Endothelial cell of umbilical vein (primary cell): ENCODE measurements at regions not wholly inside any gene's neighbourhood (a gene's known extent, or its start where the extent isn't known, plus 50 kb on each side); places are given as distances from the start of the nearest gene placed in this dataset.

Experiments used
- BruUV-seq: library from RNA; stranded (reverse); fragments of 400-500 nt; replicated peaks from 2 replicates; lab custom pipeline; 2021; lab: Mats Ljungman, UMichigan
- CTCF ChIA-PET: fragments of 300-600, 350-600 bp; sonication (Branson Sonifier 250); formaldehyde crosslinking; loops from one replicate; lab custom pipeline; 2021; ENCODE audit warnings: antibody characterized with exemption, inconsistent platforms; lab: Charles Lee
- POLR2A ChIA-PET: fragments of 300-600, 350-600 bp; sonication (Branson Sonifier 250); formaldehyde crosslinking; loops from one replicate; lab custom pipeline; 2021; ENCODE audit warnings: antibody characterized with exemption, inconsistent platforms; lab: Charles Lee
- DNase-seq: peaks from one replicate; pipeline ENCODE4 v3.0.0-alpha.2; 2011; ENCODE audit warnings: low read depth, low spot score
- FAIRE-seq: peaks from 2 replicates; lab custom pipeline; 2011; peaks lifted over from hg19 to GRCh38; lab: Jason Lieb, UNC
- H2AFZ ChIP-seq: 2 replicates; pipeline ENCODE4 v1.6.0; 2012; ENCODE audit warnings: low read depth, low read length, control low read depth, inconsistent platforms
- H3K27ac ChIP-seq: 2 replicates; pipeline ENCODE4 v1.5.1; 2011; ENCODE audit warnings: low read depth, mild to moderate bottlenecking, control low read depth, low read length, moderate library complexity; ENCODE audit not compliant: insufficient read depth
- H3K27me3 ChIP-seq, 2 experiments: 2 replicates each; pipeline versions ENCODE4 v1.6.0 to v1.6.1; 2011; ENCODE audit warnings: low read length in 2 of 2, mixed read lengths in 1 of 2; ENCODE audit not compliant: control insufficient read depth in 2 of 2, insufficient read depth in 2 of 2
- H3K36me3 ChIP-seq, 2 experiments: 2 replicates in 1 of 2; 3 replicates in 1 of 2; pipeline ENCODE4 v1.5.1; 2011; ENCODE audit warnings: low read length in 2 of 2, mild to moderate bottlenecking in 1 of 2, moderate library complexity in 1 of 2; ENCODE audit not compliant: control insufficient read depth in 2 of 2, insufficient read depth in 2 of 2; ENCODE audit errors: extremely low read depth in 1 of 2
- H3K4me1 ChIP-seq: 3 replicates; pipeline ENCODE4 v1.5.1; 2011; ENCODE audit warnings: mild to moderate bottlenecking, low read length; ENCODE audit not compliant: control insufficient read depth, insufficient read depth; ENCODE audit errors: extremely low read depth
- H3K4me2 ChIP-seq: 2 replicates; pipeline ENCODE4 v1.6.1; 2011; ENCODE audit warnings: low read length, control low read depth, mixed read lengths; ENCODE audit not compliant: insufficient read depth
- H3K4me3 ChIP-seq, 3 experiments: fragments of 200-600 bp in 1 of 3; sonication (generic), shearing (Covaris generic) in 1 of 3; replicated peaks in 1 of 3; 2 replicates each; pipeline ENCODE4 v1.5.1; 2011 to 2016; ENCODE audit warnings: control low read depth in 3 of 3, low read length in 3 of 3, mild to moderate bottlenecking in 2 of 3, inconsistent platforms in 1 of 3, low read depth in 1 of 3, moderate library complexity in 1 of 3; ENCODE audit not compliant: insufficient read depth in 1 of 3
- H3K79me2 ChIP-seq: 2 replicates; pipeline ENCODE4 v1.6.0; 2012; ENCODE audit warnings: low read length, inconsistent platforms; ENCODE audit not compliant: control insufficient read depth, insufficient read depth
- H3K9ac ChIP-seq: replicated peaks from 2 replicates; pipeline ENCODE3; 2011; ENCODE audit warnings: low read length, control low read depth; ENCODE audit not compliant: insufficient read depth; ENCODE audit errors: extremely low read depth
- H3K9me1 ChIP-seq: replicated peaks from 3 replicates; pipeline ENCODE4 v1.6.0; 2011; ENCODE audit warnings: mild to moderate bottlenecking, low read length; ENCODE audit not compliant: control insufficient read depth, insufficient read depth; ENCODE audit errors: extremely low read depth
- H3K9me3 ChIP-seq: replicated peaks from 2 replicates; pipeline ENCODE4 v1.5.1; 2012; ENCODE audit warnings: low read length, inconsistent platforms; ENCODE audit not compliant: control insufficient read depth, insufficient read depth
- H4K20me1 ChIP-seq: replicated peaks from 2 replicates; pipeline ENCODE3; 2011; ENCODE audit warnings: mild to moderate bottlenecking, low read length; ENCODE audit not compliant: control insufficient read depth, insufficient read depth; ENCODE audit errors: extremely low read depth
- EZH2 ChIP-seq: IDR thresholded peaks from 2 replicates; pipeline ENCODE4 v1.6.1; 2012; ENCODE audit warnings: borderline replicate concordance, low read depth, mild to moderate bottlenecking, moderate library complexity, low read length, inconsistent platforms; ENCODE audit not compliant: severe bottlenecking
- FOS ChIP-seq: IDR thresholded peaks from 2 replicates; pipeline ENCODE4 v1.6.1; 2011; ENCODE audit warnings: mild to moderate bottlenecking, low read length, moderate library complexity, borderline replicate concordance; ENCODE audit not compliant: insufficient read depth
- GATA2 ChIP-seq: IDR thresholded peaks from 2 replicates; pipeline ENCODE4 v1.7.0; 2011; ENCODE audit warnings: low read depth, mild to moderate bottlenecking, moderate library complexity, mixed read lengths, low read length; ENCODE audit not compliant: insufficient read length, insufficient read depth
- JUN ChIP-seq: IDR thresholded peaks from 2 replicates; pipeline ENCODE4 v1.6.1; 2011; ENCODE audit warnings: borderline replicate concordance, low read depth; ENCODE audit not compliant: insufficient read length, insufficient read depth
- MYC ChIP-seq: IDR thresholded peaks from one replicate; pipeline ENCODE4 v1.6.1; 2011; ENCODE audit warnings: mild to moderate bottlenecking, low read depth, low read length
- POLR2A ChIP-seq: IDR thresholded peaks from 2 replicates; pipeline ENCODE4 v1.6.1; 2012; ENCODE audit warnings: low read depth, mild to moderate bottlenecking, control low read depth, low read length
- POLR2AphosphoS5 ChIP-seq: IDR thresholded peaks from 2 replicates; pipeline ENCODE4 v1.6.1; 2012; ENCODE audit warnings: low read depth, mild to moderate bottlenecking, control low read depth, low read length, moderate library complexity; ENCODE audit not compliant: insufficient read depth
- dilution Hi-C: fragments of 300-500 bp; cut with MboI; formaldehyde crosslinking; loops from one replicate; pipeline ENCODE4 v1.15.0; 2019; ENCODE audit warnings: low sequenced_read_pairs; ENCODE audit not compliant: extremely low pct_ligation_motif_present
- intact Hi-C: fragments of 100-400 bp; cut with micrococcal nuclease; formaldehyde crosslinking; loops from one replicate; pipeline ENCODE4 v1.10.0; 2022
- TF ChIP-seq, protein P1 (sequence below): IDR thresholded peaks from 2 replicates; pipeline ENCODE4 v1.6.1; 2011; ENCODE audit not compliant: insufficient read depth, insufficient read length
- TF ChIP-seq, protein P2 (sequence below), 2 donors: IDR thresholded peaks; 1 replicate in 1 of 2; 2 replicates in 1 of 2; pipeline ENCODE4 v1.5.1; 2011; ENCODE audit warnings: low read length in 2 of 2, mild to moderate bottlenecking in 2 of 2, moderate library complexity in 2 of 2, control low read depth in 1 of 2, inconsistent platforms in 1 of 2, low read depth in 1 of 2; ENCODE audit not compliant: insufficient read depth in 1 of 2; ENCODE audit errors: extremely low read depth in 1 of 2

DNA sequence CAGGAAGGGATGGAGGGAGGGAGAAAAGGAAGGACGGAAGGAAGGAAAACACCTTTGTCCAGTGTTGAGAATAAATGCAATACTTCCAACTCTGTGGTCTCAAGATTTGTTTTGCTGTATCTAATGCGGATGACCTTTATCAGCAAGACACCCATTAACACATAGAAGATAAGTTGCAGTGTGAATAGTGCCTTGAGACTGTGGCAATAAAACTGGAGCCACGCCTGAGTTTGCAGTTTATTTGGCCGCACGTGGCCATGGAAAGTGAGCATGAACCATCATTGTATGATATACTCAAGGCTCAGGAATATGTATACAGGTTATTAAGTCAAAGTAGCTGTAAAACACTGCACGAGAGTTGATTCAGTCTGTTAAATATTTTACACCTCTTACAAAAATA, 113.6 kb upstream of the EEA1 start:
- Histone ChIP-seq H3K4me3 (no peak overlapping the region), H3K9ac (no peak overlapping the region), H3K4me1 (no peaks in the 10 kb centered on the region), H3K9me3 (no peaks in the 10 kb centered on the region), H3K36me3 (no peaks in the 10 kb centered on the region), H3K79me2 (no peaks in the 10 kb centered on the region), H3K27me3 (no peaks in the 10 kb centered on the region), H2AFZ (no peak overlapping the region), H3K4me2 (no peak overlapping the region), H3K27ac (no peak overlapping the region), H3K9me1 (no peaks in the 10 kb centered on the region), H4K20me1 (no peaks in the 10 kb centered on the region)
- BruUV-seq: no TSS peak
- dilution Hi-C loops (no loop called here), intact Hi-C loops (no loop called here)
- CTCF ChIA-PET: interaction anchor here (0.6 kb wide), 1 partner anchor 206 kb away, joined by 5 read pairs; no protein-coding TSS in a partner anchor
- TF ChIP-seq JUN (no peak), POLR2AphosphoS5 (no peak), FOS (no peak), EZH2 (no peak), GATA2 (no peak), POLR2A (no peak), MYC (no peak)
- TF ChIP-seq, protein P1, sequence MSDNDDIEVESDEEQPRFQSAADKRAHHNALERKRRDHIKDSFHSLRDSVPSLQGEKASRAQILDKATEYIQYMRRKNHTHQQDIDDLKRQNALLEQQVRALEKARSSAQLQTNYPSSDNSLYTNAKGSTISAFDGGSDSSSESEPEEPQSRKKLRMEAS: no peak
- TF ChIP-seq, protein P2, sequence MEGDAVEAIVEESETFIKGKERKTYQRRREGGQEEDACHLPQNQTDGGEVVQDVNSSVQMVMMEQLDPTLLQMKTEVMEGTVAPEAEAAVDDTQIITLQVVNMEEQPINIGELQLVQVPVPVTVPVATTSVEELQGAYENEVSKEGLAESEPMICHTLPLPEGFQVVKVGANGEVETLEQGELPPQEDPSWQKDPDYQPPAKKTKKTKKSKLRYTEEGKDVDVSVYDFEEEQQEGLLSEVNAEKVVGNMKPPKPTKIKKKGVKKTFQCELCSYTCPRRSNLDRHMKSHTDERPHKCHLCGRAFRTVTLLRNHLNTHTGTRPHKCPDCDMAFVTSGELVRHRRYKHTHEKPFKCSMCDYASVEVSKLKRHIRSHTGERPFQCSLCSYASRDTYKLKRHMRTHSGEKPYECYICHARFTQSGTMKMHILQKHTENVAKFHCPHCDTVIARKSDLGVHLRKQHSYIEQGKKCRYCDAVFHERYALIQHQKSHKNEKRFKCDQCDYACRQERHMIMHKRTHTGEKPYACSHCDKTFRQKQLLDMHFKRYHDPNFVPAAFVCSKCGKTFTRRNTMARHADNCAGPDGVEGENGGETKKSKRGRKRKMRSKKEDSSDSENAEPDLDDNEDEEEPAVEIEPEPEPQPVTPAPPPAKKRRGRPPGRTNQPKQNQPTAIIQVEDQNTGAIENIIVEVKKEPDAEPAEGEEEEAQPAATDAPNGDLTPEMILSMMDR (IDR thresholded peaks at IDR 0.05; ENCODE audit: extremely low read depth in 1 of 2, insufficient read depth in 1 of 2, low read depth in 1 of 2, low read length in 2 of 2): no peak
- FAIRE-seq: peak; percentile 28
- DNase-seq: no peak
- POLR2A ChIA-PET: no interaction called here
